Thyroid gland (tissue), 4 donors: ENCODE measurements at regions not wholly inside any gene's neighbourhood (a gene's known extent, or its start where the extent isn't known, plus 50 kb on each side); places are given as distances from the start of the nearest gene placed in this dataset.

Experiments used
- DNase-seq, 2 donors: peaks; one replicate each; pipeline ENCODE4 v3.0.0-alpha.2; 2019
- H3K27ac ChIP-seq, 3 donors: fragments of 200-600 bp; sonication (generic); 1 replicate in 2 of 3; 2 replicates in 1 of 3; pipeline ENCODE4 v1.5.1; 2016 to 2019; ENCODE audit warnings: mild to moderate bottlenecking in 1 of 3, moderate library complexity in 1 of 3
- H3K27me3 ChIP-seq: fragments of 200-600 bp; sonication (generic); one replicate; pipeline ENCODE4 v1.5.1; 2019
- H3K36me3 ChIP-seq, 2 donors: fragments of 200-600 bp; sonication (generic); one replicate each; pipeline ENCODE4 v1.5.1; 2016 to 2019
- H3K4me1 ChIP-seq, 2 donors: fragments of 200-600 bp; sonication (generic); one replicate each; pipeline ENCODE4 v1.5.1; 2017 to 2019
- H3K4me3 ChIP-seq, 3 donors: fragments of 200-600 bp; sonication (generic); replicated peaks in 1 of 3; 1 replicate in 2 of 3; 2 replicates in 1 of 3; pipeline ENCODE4 v1.5.1; 2016; ENCODE audit warnings: mild to moderate bottlenecking in 1 of 3
- H3K9me3 ChIP-seq: fragments of 200-600 bp; sonication (generic); one replicate; pipeline ENCODE4 v1.5.1; 2017
- CTCF ChIP-seq, 6 experiments: fragments of 200-600 bp in 3 of 6; fragments of 450-650 bp in 3 of 6; sonication (generic) in 3 of 6; IDR thresholded peaks; one replicate each; pipeline ENCODE4 v1.5.1; 2016 to 2019; ENCODE audit warnings: antibody characterized with exemption in 6 of 6, mild to moderate bottlenecking in 2 of 6, inconsistent platforms in 1 of 6, moderate library complexity in 1 of 6
- POLR2A ChIP-seq, 2 donors: fragments of 450-650 bp; IDR thresholded peaks; one replicate each; pipeline ENCODE4 v1.6.1; 2017; ENCODE audit warnings: antibody characterized with exemption in 2 of 2, mild to moderate bottlenecking in 2 of 2, moderate library complexity in 1 of 2
- WGBS, 2 donors: methylation state at CpG; one replicate each; pipeline ENCODE4 v1.1.5; 2017; 5-methylcytosine and 5-hydroxymethylcytosine counted together
- intact Hi-C: fragments of 100-400 bp; cut with DNase I; formaldehyde crosslinking; loops from one replicate; pipeline ENCODE4 v1.15.1; 2023

DNA sequence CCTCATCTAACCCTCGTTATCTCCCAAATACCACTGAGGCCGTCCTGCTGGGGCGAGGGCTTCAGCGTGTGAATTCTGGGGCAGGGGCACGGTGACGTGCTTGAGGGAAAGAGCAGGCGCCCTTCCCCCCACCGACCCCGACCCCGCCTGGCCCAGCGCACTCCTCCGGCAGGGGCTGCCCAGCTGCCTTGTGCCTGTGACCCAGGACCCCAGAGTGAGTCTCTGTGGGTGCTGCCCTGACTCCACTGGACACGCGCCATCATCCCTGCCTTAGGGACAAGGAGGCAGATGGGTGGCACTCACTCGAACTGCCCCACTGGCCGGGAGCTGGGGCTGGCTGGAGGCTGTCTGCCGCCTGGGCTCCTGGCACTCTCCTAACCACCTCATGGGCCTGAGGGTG is 136.2 kb upstream of the LPCAT1 start:
- no peaks in the 10 kb centered on the region for H3K9me3 ChIP-seq
- no peak for DNase-seq
- no peaks in the 10 kb centered on the region for H3K36me3 ChIP-seq
- 50 to 60% methylated on average over 8 to 16 of the region's 17 CpGs for WGBS, 2 donors
- H3K27ac ChIP-seq, result no peak overlapping the region
- H3K4me1 ChIP-seq, result no peaks in the 10 kb centered on the region
- TF ChIP-seq CTCF (IDR thresholded peaks at IDR 0.05) (no peak), POLR2A (IDR thresholded peaks at IDR 0.05) (no peak)
- intact Hi-C loops, result loop anchor here (10.0 kb wide), 1 partner anchor 375 kb away; no protein-coding TSS in a partner anchor
- no peak overlapping the region for H3K4me3 ChIP-seq
- no peaks in the 10 kb centered on the region for H3K27me3 ChIP-seq

- H3K4me3 ChIP-seq, result no peak overlapping the region
- 52 to 60% methylated on average over 20 to 23 of the region's 23 CpGs for WGBS, 2 donors
These were observed 135.6 kb upstream of the LPCAT1 start for GRCh38 chr5:1659100-1659981.

GRCh38 chr5:1658665-1659064 is 134.9 kb upstream of the LPCAT1 start:
- DNase-seq, result no peak
- H3K27me3 ChIP-seq, result no peaks in the 10 kb centered on the region
- intact Hi-C loops, result loop anchor here (10.0 kb wide), 2 partner anchors 444 to 744 kb away; no protein-coding TSS in a partner anchor

More at GRCh38 chr5:1659100-1659981, 135.6 kb upstream of the LPCAT1 start:
- Histone ChIP-seq H3K27me3 (no peaks in the 10 kb centered on the region), H3K27ac (no peak overlapping the region), H3K9me3 (no peaks in the 10 kb centered on the region), H3K4me1 (no peaks in the 10 kb centered on the region), H3K36me3 (no peaks in the 10 kb centered on the region)
- DNase-seq, result no peak
- TF ChIP-seq POLR2A (IDR thresholded peaks at IDR 0.05), result no peak
- no peak for TF ChIP-seq CTCF (IDR thresholded peaks at IDR 0.05)
- intact Hi-C loops, result loop anchor here (10.0 kb wide), 2 partner anchors 445 to 745 kb away; no protein-coding TSS in a partner anchor

DNA sequence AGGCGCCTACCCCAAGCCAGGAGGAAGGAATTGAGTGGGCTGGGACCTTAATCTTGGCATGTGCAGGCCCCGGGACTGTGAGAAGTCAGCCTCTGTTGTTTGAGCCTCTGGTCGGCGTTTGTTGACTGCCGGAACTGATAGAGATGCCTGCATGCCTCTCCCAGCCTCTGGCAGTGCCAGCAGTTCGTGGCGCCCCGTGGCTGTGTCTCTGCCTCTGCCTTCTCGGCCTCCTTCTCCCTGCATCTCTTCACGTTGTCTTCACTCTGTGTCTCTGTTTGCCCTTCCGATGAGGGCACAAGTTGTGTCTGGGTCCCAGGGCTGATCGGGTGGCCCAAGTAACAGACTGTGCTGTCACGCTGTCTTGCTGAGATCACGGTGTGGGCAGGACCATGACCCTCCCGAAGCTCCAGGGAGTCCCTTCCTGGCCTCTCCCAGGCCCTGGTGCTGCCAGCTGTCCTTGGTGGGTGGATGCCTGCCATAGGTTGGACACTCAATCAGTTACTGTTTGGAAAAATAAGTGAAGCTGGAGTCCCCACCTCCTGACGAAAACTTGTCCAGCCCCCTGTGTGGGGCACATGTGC is 133.5 kb upstream of the LPCAT1 start:
- no peak for TF ChIP-seq POLR2A (IDR thresholded peaks at IDR 0.05)
- TF ChIP-seq CTCF (IDR thresholded peaks at IDR 0.05), result no peak
- intact Hi-C loops, result loop anchor here (10.0 kb wide), 2 partner anchors 442 to 742 kb away; no protein-coding TSS in a partner anchor
- H3K27ac ChIP-seq, result no peak overlapping the region
- 81 to 83% methylated on average over 15 to 16 of the region's 16 CpGs for WGBS, 2 donors
- H3K4me1 ChIP-seq, result peaks cover 0 to 3% of the 10 kb centered on the region in 2 donors
- H3K4me3 ChIP-seq, result no peak overlapping the region
- no peaks in the 10 kb centered on the region for H3K9me3 ChIP-seq
- no peak for DNase-seq
- H3K27me3 ChIP-seq, result no peaks in the 10 kb centered on the region
- H3K36me3 ChIP-seq, result no peaks in the 10 kb centered on the region

More at GRCh38 chr5:1658665-1659064, 134.9 kb upstream of the LPCAT1 start:
- H3K36me3 ChIP-seq, result no peaks in the 10 kb centered on the region
- no peaks in the 10 kb centered on the region for H3K4me1 ChIP-seq
- WGBS, 2 donors, result 77 to 78% methylated on average over 14 of the region's 14 CpGs
- H3K27ac ChIP-seq, result no peak overlapping the region
- no peak for TF ChIP-seq POLR2A (IDR thresholded peaks at IDR 0.05)
- TF ChIP-seq CTCF (IDR thresholded peaks at IDR 0.05), result no peak
- H3K4me3 ChIP-seq, result no peak overlapping the region
- no peaks in the 10 kb centered on the region for H3K9me3 ChIP-seq
